NCI-H748 (cell line): ENCODE measurements at regions not wholly inside any gene's neighbourhood (a gene's known extent, or its start where the extent isn't known, plus 50 kb on each side); places are given as distances from the start of the nearest gene placed in this dataset.

ENCODE experiments used
- DNase-seq: peaks from one replicate; lab custom pipeline; 2025; ENCODE audit not compliant: unreplicated experiment; lab: John Stamatoyannopoulos, UW

- no peak for DNase-seq
Measured at GRCh38 chr1:112040891-112041740, 51.6 kb upstream of the KCND3 start.

- DNase-seq = no peak
Measured at GRCh38 chr1:112043901-112044300, 54.4 kb upstream of the KCND3 start.

GRCh38 chr1:112044745-112045144, 55.3 kb upstream of the KCND3 start:
- peak; percentile 7 for DNase-seq

GRCh38 chr1:112046630-112047029, 57.2 kb upstream of the KCND3 start:
- DNase-seq = no peak

GRCh38 chr1:112048421-112048820, 59.0 kb upstream of the KCND3 start:
- no peak for DNase-seq

- no peak for DNase-seq
Measured at GRCh38 chr1:112054510-112054909, 65.0 kb upstream of the KCND3 start.

GRCh38 chr1:112056354-112056753, 66.9 kb upstream of the KCND3 start:
- DNase-seq = no peak

GRCh38 chr1:112057736-112058135, 68.3 kb upstream of the KCND3 start:
- no peak for DNase-seq

- no peak for DNase-seq
Measured at GRCh38 chr1:112058815-112059450, 69.5 kb upstream of the KCND3 start.

GRCh38 chr1:112059679-112060078, 70.2 kb upstream of the KCND3 start:
- no peak for DNase-seq

GRCh38 chr1:112060261-112060660, 70.8 kb upstream of the KCND3 start:
- no peak for DNase-seq

GRCh38 chr1:112061056-112061455, 71.6 kb upstream of the KCND3 start:
- DNase-seq = no peak

GRCh38 chr1:112061901-112062320, 72.4 kb upstream of the KCND3 start:
- no peak for DNase-seq

- DNase-seq = no peak
Measured at GRCh38 chr1:112063781-112064728, 74.6 kb upstream of the KCND3 start.

- DNase-seq = no peak
Measured at GRCh38 chr1:112067989-112068388, 78.5 kb upstream of the KCND3 start.

- no peak for DNase-seq
Measured at GRCh38 chr1:112070677-112071076, 81.2 kb upstream of the KCND3 start.

GRCh38 chr1:112074711-112075110, 85.2 kb upstream of the KCND3 start:
- DNase-seq = no peak

- no peak for DNase-seq
Measured at GRCh38 chr1:112075566-112075965, 86.1 kb upstream of the KCND3 start.

GRCh38 chr1:112079446-112079845, 90.0 kb upstream of the KCND3 start:
- no peak for DNase-seq

- DNase-seq = no peak
Measured at GRCh38 chr1:112083487-112083886, 94.0 kb upstream of the KCND3 start.

GRCh38 chr1:112092656-112093371, 103.3 kb upstream of the KCND3 start:
- DNase-seq = no peak
